Dedifferentiated amniotic fluid mesenchymal stem cell (primary cell): ENCODE measurements at regions not wholly inside any gene's neighbourhood (a gene's known extent, or its start where the extent isn't known, plus 50 kb on each side); places are given as distances from the start of the nearest gene placed in this dataset.

Experiments
- DNase-seq: peaks from one replicate; pipeline ENCODE4 v3.0.0-alpha.2; 2016; ENCODE audit errors: extremely low spot score

- DNase-seq = no peak
Measured at GRCh38 chrX:22325096-22325495, 52.4 kb downstream of the CBLL2 start.

- no peak for DNase-seq
Measured at GRCh38 chrX:22329783-22330182, 57.1 kb downstream of the CBLL2 start.

GRCh38 chrX:22338740-22339139 is 66.0 kb downstream of the CBLL2 start:
- DNase-seq = no peak

- no peak for DNase-seq
Measured at GRCh38 chrX:22339459-22339858, 66.7 kb downstream of the CBLL2 start.

GRCh38 chrX:22340022-22340616 is 67.4 kb downstream of the CBLL2 start:
- no peak for DNase-seq

DNA sequence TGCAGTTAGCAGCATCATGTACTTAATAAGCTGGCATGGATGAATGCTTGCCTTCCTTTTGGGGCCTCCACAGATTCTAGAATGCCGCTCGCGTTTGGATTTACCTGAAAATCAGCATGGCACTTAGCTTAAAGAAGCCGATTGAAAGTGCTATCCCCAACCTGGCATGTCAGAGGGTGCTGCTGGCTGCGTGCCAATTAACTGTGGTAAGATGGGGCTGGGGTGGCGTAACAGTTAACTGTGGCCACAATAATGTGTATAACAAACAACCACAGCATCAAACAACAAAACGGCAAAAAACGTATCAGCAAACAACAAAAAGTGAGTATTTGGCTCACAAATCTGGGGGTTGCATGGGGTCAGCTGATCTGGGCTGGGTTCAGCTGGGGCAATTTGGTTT is 70.5 kb downstream of the CBLL2 start:
- no peak for DNase-seq

- DNase-seq = no peak
Measured at GRCh38 chrX:22345884-22346283, 73.2 kb downstream of the CBLL2 start.

GRCh38 chrX:22347491-22347890 is 74.8 kb downstream of the CBLL2 start:
- DNase-seq = no peak

DNA sequence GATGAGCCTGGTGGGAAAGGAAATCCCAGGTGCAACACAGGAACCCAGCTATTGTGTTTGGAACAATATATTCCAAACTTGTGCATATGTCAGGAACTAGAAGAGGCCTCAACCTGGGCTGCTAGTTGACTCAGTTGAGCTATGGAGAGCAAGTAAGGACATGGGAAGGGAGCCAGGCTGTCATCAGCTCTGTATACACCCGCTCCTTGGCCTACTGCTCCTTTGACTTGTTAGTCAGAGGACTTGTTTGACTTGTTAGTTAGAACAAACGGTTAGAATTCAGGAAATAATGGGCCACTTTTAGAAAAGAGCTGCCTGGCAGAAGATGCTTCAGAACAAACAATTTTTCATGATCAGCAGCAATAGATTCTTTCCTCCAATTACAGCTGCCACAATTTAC is 76.4 kb downstream of the CBLL2 start:
- DNase-seq = no peak

GRCh38 chrX:22351076-22351475 is 78.4 kb downstream of the CBLL2 start:
- no peak for DNase-seq

- no peak for DNase-seq
Measured at GRCh38 chrX:22351966-22352365, 79.3 kb downstream of the CBLL2 start.

GRCh38 chrX:22357621-22358020 is 84.9 kb downstream of the CBLL2 start:
- no peak for DNase-seq

DNA sequence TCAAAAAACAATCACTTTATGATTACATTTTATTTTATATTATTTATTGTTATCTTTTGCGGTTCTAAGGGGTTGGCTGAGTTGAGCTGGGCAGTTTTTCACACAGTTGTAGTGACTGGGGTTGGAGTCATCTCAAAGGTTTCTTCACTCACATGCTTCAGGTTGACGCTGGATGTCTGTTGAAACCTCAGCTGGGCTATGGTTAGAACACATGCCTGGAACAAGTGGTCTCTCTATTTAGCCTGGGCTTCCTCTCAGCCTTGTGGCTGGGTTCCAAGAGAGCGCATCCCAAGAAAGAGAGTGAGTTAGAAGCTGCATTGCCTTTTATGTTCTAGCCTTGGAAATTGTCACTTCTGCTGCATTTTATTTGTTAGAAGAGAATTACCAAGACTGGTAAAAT is 87.4 kb downstream of the CBLL2 start:
- DNase-seq = no peak

GRCh38 chrX:22365460-22365859 is 92.7 kb downstream of the CBLL2 start:
- DNase-seq = no peak

GRCh38 chrX:22366166-22366702 is 93.5 kb downstream of the CBLL2 start:
- DNase-seq = no peak

- DNase-seq = no peak
Measured at GRCh38 chrX:22366906-22367305, 94.2 kb downstream of the CBLL2 start.

DNA sequence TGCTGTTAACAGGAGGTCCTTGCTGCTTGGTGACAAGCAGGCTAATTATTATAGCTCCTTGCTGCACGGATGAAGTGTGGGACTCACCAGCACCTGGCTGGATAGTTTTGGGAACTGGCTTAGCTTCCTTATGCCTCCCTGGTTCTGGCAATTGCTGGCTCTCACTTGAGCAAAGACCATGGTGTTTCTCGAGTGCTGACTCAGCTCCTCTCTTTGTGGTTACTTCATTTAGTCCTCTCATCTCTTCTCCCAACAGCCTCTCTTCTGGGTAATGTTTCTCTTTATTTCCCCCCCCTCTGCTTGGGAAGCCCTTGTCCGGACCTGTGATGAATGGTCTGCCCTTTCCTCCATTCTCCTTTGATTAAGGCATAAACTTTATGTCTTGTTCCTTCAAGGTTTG is 100.4 kb downstream of the CBLL2 start:
- no peak for DNase-seq

DNA sequence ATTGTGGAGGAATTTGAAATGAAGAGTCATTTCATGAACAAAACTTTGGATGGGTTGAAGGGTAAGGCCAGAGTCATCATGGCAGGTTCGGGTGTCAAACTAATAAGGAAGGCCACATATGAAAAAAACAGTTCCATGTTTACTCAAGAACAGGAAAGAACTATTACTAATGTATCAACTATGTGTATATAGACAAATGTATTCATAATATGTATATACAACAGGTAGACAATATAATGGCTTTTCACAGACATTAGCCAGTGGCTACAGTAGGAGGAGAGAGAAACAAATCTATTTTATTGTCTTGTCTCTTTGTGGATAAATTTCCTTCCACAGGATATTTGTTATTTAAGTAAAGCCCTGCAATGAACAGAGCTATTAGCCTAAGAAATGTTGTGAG is 101.1 kb downstream of the CBLL2 start:
- no peak for DNase-seq

DNA sequence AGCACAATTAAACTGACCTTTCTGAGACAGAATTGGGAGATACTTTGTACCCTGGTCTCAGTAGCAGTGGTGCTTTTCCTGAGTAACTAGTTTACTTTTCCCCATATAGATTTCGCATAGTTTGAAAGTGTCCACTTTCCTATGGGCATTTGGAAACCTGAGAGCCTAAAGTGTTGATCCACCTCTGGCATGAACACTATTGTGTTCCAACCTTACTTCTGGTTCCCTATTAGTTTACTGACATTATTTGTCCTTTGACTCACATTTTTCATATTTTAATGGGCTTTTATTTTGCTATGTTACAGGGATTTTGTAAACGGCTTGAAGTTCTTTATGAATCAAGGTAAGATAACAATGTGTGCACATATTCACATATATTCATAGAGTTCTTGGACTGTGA is 103.7 kb downstream of the CBLL2 start:
- no peak for DNase-seq

- DNase-seq = no peak
Measured at GRCh38 chrX:22378296-22378695, 105.6 kb downstream of the CBLL2 start.

DNA sequence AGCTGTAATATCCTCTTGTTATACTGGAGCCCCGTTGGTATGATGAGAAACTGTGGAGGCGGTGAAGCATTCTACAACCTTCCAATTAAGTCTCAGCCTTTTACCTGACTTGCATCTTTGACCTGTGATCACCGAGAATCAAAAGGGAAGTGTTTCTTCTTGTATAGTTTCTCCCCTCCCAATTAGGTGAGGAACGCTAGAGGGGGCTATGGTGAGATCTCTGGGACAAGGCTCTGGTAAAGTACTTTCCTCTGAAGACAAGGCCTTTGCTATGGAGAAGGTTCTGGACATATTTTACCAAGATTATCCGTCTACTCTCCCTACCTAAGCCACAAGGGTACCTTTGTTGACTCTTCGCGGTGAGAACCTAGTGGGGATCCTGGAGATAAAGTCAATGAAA is 111.3 kb downstream of the CBLL2 start:
- no peak for DNase-seq

- DNase-seq = peak; percentile 46
Measured at GRCh38 chrX:22389556-22390179, 117.0 kb downstream of the CBLL2 start.

DNA sequence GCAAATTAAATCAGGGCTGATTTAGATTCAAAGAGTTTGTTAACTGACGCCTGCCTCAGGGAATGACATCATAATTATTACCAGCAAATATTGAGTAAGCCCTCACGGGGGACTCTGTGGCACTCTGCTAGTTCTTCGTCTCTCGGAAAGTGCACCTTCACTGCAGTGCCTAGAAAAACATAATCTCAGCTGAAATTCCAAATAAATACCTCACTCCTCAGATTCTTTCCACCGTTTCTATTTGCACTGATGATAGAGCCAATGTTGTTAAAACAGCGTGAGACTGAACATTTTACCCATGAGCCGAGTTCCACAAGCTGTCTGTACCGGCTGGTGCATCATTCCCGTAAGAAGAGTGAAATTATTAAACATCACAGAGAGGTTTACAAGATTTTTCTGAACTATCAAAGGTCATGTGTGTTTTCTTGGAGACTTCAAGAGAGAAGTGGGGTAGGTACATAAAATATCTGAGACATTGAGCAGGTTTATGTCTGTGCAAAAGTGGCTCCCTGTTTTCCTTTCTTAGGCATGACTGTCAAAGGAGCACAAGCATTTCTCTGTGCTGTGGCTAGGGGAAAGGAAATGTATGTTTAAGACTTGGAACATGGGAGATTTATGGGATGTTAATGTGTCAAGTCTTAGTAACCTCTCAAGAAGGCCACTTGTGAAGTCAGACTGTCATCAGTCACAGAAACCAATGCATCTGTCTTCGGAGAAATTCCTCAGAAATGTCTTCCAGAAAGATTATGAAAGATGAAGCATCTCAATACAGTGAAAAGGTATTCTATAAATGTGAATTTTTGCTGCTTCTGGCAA is 119.6 kb downstream of the CBLL2 start:
- DNase-seq = no peak
